Body of pancreas (tissue), 4 donors: ENCODE measurements at regions not wholly inside any gene's neighbourhood (a gene's known extent, or its start where the extent isn't known, plus 50 kb on each side); places are given as distances from the start of the nearest gene placed in this dataset.

Experiments used
- ATAC-seq: fragments of 150-250 bp; one replicate; pipeline ENCODE4 v1.9.1; 2016
- DNase-seq, 4 donors: peaks; one replicate each; pipeline ENCODE4 v3.0.0-alpha.2; 2019
- H3K27ac ChIP-seq, 4 donors: fragments of 200-600 bp; sonication (generic); 1 replicate in 3 of 4; 2 replicates in 1 of 4; pipeline versions ENCODE4 v1.5.1 to v1.6.1; 2016 to 2019; ENCODE audit warnings: mild to moderate bottlenecking in 1 of 4, mixed read lengths in 1 of 4, moderate library complexity in 1 of 4
- H3K27me3 ChIP-seq, 2 donors: fragments of 200-600 bp; sonication (generic); one replicate each; pipeline ENCODE4 v1.6.0; 2016; ENCODE audit warnings: mild to moderate bottlenecking in 1 of 2
- H3K36me3 ChIP-seq, 2 donors: fragments of 200-600 bp; sonication (generic); replicated peaks in 1 of 2; 2 replicates each; pipeline ENCODE4 v1.5.1; 2016; ENCODE audit warnings: low read depth in 2 of 2; ENCODE audit not compliant: insufficient read depth in 1 of 2
- H3K4me1 ChIP-seq: fragments of 200-600 bp; sonication (generic); one replicate; pipeline ENCODE4 v1.6.0; 2016
- H3K4me3 ChIP-seq, 2 donors: fragments of 200-600 bp; sonication (generic); 1 replicate in 1 of 2; 2 replicates in 1 of 2; pipeline ENCODE4 v1.5.1; 2016 to 2019
- H3K9me3 ChIP-seq, 3 donors: fragments of 200-600 bp; sonication (generic); 1 replicate in 2 of 3; 2 replicates in 1 of 3; pipeline ENCODE4 v1.5.1; 2016
- CTCF ChIP-seq, 7 experiments: fragments of 450-650 bp in 4 of 7; fragments of 200-600 bp in 3 of 7; sonication (generic) in 3 of 7; IDR thresholded peaks; one replicate each; pipeline ENCODE4 v1.5.1; 2016 to 2019; ENCODE audit warnings: antibody characterized with exemption in 7 of 7
- POLR2A ChIP-seq, 3 donors: fragments of 450-650 bp; IDR thresholded peaks; one replicate each; pipeline ENCODE4 v1.6.1; 2016; ENCODE audit warnings: antibody characterized with exemption in 3 of 3, mild to moderate bottlenecking in 2 of 3
- WGBS, 2 donors: methylation state at CpG; one replicate each; pipeline ENCODE4 v1.1.5; 2017; 5-methylcytosine and 5-hydroxymethylcytosine counted together
- intact Hi-C: fragments of 100-400 bp; cut with DNase I; formaldehyde crosslinking; loops from one replicate; pipeline ENCODE4 v1.15.1; 2023

GRCh38 chr11:10641912-10642697 lies 51.5 kb downstream of the IRAG1 start:
- ATAC-seq = no peak
- Histone ChIP-seq H3K4me1 (no peaks in the 10 kb centered on the region), H3K9me3 (no peaks in the 10 kb centered on the region), H3K36me3 (no peaks in the 10 kb centered on the region), H3K4me3 (no peak overlapping the region), H3K27ac (no peak overlapping the region), H3K27me3 (no peaks in the 10 kb centered on the region)
- no peak for DNase-seq
- WGBS, 2 donors = 74 to 79% methylated on average over 3 to 4 of the region's 4 CpGs
- TF ChIP-seq POLR2A (IDR thresholded peaks at IDR 0.05) (no peak), CTCF (IDR thresholded peaks at IDR 0.05) (no peak)
- intact Hi-C loops = no loop called here

GRCh38 chr11:10641177-10641911 lies 52.2 kb downstream of the IRAG1 start:
- H3K9me3 ChIP-seq = no peaks in the 10 kb centered on the region
- no peaks in the 10 kb centered on the region for H3K27me3 ChIP-seq
- H3K4me3 ChIP-seq = no peak overlapping the region
- H3K4me1 ChIP-seq = no peaks in the 10 kb centered on the region
- 59 to 70% methylated on average over 9 of the region's 9 CpGs for WGBS, 2 donors
- no peaks in the 10 kb centered on the region for H3K36me3 ChIP-seq
- no peak for TF ChIP-seq CTCF (IDR thresholded peaks at IDR 0.05)
- no peak for TF ChIP-seq POLR2A (IDR thresholded peaks at IDR 0.05)
- no peak for ATAC-seq
- intact Hi-C loops = no loop called here
- DNase-seq = no peak
- no peak overlapping the region for H3K27ac ChIP-seq

GRCh38 chr11:10640308-10640707 lies 53.2 kb downstream of the IRAG1 start:
- H3K4me3 ChIP-seq = no peak overlapping the region

GRCh38 chr11:10639350-10639749 lies 54.2 kb downstream of the IRAG1 start:
- Histone ChIP-seq H3K27me3 (no peaks in the 10 kb centered on the region), H3K36me3 (no peaks in the 10 kb centered on the region), H3K4me1 (no peaks in the 10 kb centered on the region), H3K9me3 (no peaks in the 10 kb centered on the region), H3K27ac (no peak overlapping the region), H3K4me3 (no peak overlapping the region)
- intact Hi-C loops = no loop called here
- TF ChIP-seq CTCF (IDR thresholded peaks at IDR 0.05) = no peak
- no peak for TF ChIP-seq POLR2A (IDR thresholded peaks at IDR 0.05)
- 68 to 78% methylated on average over 7 of the region's 7 CpGs for WGBS, 2 donors
- DNase-seq = no peak
- no peak for ATAC-seq

More at GRCh38 chr11:10640308-10640707, 53.2 kb downstream of the IRAG1 start:
- DNase-seq (no peak), ATAC-seq (no peak)
- 58 to 70% methylated on average over 3 of the region's 3 CpGs for WGBS, 2 donors
- Histone ChIP-seq H3K36me3 (no peaks in the 10 kb centered on the region), H3K27ac (no peak overlapping the region), H3K9me3 (no peaks in the 10 kb centered on the region), H3K27me3 (no peaks in the 10 kb centered on the region), H3K4me1 (no peaks in the 10 kb centered on the region)
- intact Hi-C loops = no loop called here
- TF ChIP-seq CTCF (IDR thresholded peaks at IDR 0.05) = no peak
